Thyroid gland (tissue), 4 donors: ENCODE measurements at regions not wholly inside any gene's neighbourhood (a gene's known extent, or its start where the extent isn't known, plus 50 kb on each side); places are given as distances from the start of the nearest gene placed in this dataset.

Source experiments
- CTCF ChIP-seq, 6 experiments: fragments of 200-600 bp in 3 of 6; fragments of 450-650 bp in 3 of 6; sonication (generic) in 3 of 6; IDR thresholded peaks; one replicate each; pipeline ENCODE4 v1.5.1; 2016 to 2019; ENCODE audit warnings: antibody characterized with exemption in 6 of 6, mild to moderate bottlenecking in 2 of 6, inconsistent platforms in 1 of 6, moderate library complexity in 1 of 6
- POLR2A ChIP-seq, 2 donors: fragments of 450-650 bp; IDR thresholded peaks; one replicate each; pipeline ENCODE4 v1.6.1; 2017; ENCODE audit warnings: antibody characterized with exemption in 2 of 2, mild to moderate bottlenecking in 2 of 2, moderate library complexity in 1 of 2

DNA sequence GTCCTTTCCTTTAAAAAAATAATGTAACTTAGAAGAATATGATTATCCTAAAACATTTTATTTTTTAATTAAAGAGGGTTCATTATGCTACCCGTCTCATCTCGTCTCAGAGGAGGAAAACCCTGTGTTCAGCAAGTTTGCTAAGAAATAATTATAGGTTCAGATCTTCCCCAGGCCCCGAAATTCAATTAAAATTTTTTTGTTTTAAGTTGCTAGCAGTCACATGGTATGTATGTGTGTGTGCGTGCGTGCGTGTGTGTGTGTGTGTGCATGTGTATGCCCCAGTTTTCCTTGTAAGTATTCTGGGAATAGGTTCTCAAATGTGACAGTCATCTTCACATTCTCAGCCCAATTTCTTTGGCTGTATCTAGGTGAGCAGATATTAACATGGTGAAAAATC is 86.6 kb upstream of the HOXC13 start:
- no peak for TF ChIP-seq POLR2A (IDR thresholded peaks at IDR 0.05)
- TF ChIP-seq CTCF (IDR thresholded peaks at IDR 0.05): no peak
